Lower leg skin (tissue), 3 donors: ENCODE measurements at regions not wholly inside any gene's neighbourhood (a gene's known extent, or its start where the extent isn't known, plus 50 kb on each side); places are given as distances from the start of the nearest gene placed in this dataset.

ENCODE experiments used
- CTCF ChIP-seq, 3 donors: fragments of 450-650 bp; IDR thresholded peaks; one replicate each; pipeline ENCODE4 v1.5.1; 2016; ENCODE audit warnings: antibody characterized with exemption in 3 of 3, mild to moderate bottlenecking in 3 of 3, moderate library complexity in 2 of 3
- POLR2A ChIP-seq, 2 donors: fragments of 450-650 bp; IDR thresholded peaks; one replicate each; pipeline ENCODE4 v1.6.1; 2016 to 2017; ENCODE audit warnings: antibody characterized with exemption in 2 of 2, mild to moderate bottlenecking in 1 of 2, moderate library complexity in 1 of 2

- TF ChIP-seq CTCF (IDR thresholded peaks at IDR 0.05) = no peak
- no peak for TF ChIP-seq POLR2A (IDR thresholded peaks at IDR 0.05)
Measured at GRCh38 chr11:29265381-29265780, 751.4 kb downstream of the KCNA4 start.
